K562 (cell line): ENCODE measurements at regions not wholly inside any gene's neighbourhood (a gene's known extent, or its start where the extent isn't known, plus 50 kb on each side); places are given as distances from the start of the nearest gene placed in this dataset.

Source experiments
- E2F8 ChIP-seq: fragments of 450-650 bp; IDR thresholded peaks from 2 replicates; pipeline ENCODE4 v1.7.1; 2018; ENCODE audit warnings: mild to moderate bottlenecking, low read depth; ENCODE audit not compliant: partially characterized antibody
- EP400 ChIP-seq: fragments of 450-650 bp; IDR thresholded peaks from 2 replicates; pipeline ENCODE4 v1.6.1; 2017; ENCODE audit warnings: antibody characterized with exemption, mild to moderate bottlenecking, moderate library complexity
- EZH2 ChIP-seq: IDR thresholded peaks from 2 replicates; pipeline ENCODE4 v1.6.1; 2012; ENCODE audit warnings: low read depth, mild to moderate bottlenecking, inconsistent platforms, low read length, borderline replicate concordance
- MLLT1 ChIP-seq, 2 experiments: fragments of 450-650 bp; IDR thresholded peaks; 2 replicates each; pipeline ENCODE4 v1.6.1; 2016
- PHTF2 ChIP-seq: fragments of 250-450 bp; sonication (Bioruptor Pico); IDR thresholded peaks from 2 replicates; pipeline ENCODE4 v1.5.0; 2021; ENCODE audit warnings: mild to moderate bottlenecking
- TF ChIP-seq, protein P1 (sequence below), 2 experiments: fragments of 450-650 bp in 1 of 2; sonication (generic) in 1 of 2; formaldehyde crosslinking in 1 of 2; IDR thresholded peaks; 2 replicates each; pipeline versions ENCODE4 v1.7.1 to v1.9.0; 2016 to 2022; ENCODE audit warnings: inconsistent platforms in 1 of 2, mild to moderate bottlenecking in 1 of 2, missing genetic modification reagents in 1 of 2

DNA sequence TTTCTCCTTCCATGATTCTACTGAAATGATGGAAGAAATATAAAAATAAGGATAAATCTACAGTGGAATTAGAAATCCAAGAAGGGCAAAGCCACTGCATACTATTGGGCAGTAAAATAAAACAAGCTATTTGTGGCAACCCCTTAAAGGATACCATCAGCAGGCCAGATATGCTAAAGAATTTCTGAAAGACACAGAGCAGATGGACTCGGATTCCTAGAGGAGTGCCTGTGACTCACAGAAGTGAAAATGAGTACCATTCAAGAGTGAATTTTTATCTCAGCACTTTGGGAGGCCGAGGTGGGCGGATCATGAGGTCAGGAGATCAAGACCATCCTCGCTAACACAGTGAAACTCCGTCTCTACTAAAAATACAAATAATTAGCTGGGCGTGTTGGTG is 318.1 kb downstream of the LRIG3 start (continued):
- TF ChIP-seq, protein P1, sequence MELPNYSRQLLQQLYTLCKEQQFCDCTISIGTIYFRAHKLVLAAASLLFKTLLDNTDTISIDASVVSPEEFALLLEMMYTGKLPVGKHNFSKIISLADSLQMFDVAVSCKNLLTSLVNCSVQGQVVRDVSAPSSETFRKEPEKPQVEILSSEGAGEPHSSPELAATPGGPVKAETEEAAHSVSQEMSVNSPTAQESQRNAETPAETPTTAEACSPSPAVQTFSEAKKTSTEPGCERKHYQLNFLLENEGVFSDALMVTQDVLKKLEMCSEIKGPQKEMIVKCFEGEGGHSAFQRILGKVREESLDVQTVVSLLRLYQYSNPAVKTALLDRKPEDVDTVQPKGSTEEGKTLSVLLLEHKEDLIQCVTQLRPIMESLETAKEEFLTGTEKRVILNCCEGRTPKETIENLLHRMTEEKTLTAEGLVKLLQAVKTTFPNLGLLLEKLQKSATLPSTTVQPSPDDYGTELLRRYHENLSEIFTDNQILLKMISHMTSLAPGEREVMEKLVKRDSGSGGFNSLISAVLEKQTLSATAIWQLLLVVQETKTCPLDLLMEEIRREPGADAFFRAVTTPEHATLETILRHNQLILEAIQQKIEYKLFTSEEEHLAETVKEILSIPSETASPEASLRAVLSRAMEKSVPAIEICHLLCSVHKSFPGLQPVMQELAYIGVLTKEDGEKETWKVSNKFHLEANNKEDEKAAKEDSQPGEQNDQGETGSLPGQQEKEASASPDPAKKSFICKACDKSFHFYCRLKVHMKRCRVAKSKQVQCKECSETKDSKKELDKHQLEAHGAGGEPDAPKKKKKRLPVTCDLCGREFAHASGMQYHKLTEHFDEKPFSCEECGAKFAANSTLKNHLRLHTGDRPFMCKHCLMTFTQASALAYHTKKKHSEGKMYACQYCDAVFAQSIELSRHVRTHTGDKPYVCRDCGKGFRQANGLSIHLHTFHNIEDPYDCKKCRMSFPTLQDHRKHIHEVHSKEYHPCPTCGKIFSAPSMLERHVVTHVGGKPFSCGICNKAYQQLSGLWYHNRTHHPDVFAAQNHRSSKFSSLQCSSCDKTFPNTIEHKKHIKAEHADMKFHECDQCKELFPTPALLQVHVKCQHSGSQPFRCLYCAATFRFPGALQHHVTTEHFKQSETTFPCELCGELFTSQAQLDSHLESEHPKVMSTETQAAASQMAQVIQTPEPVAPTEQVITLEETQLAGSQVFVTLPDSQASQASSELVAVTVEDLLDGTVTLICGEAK (IDR thresholded peaks at IDR 0.05) = no peak
- TF ChIP-seq, protein P1 (CRISPR knock-in tag; IDR thresholded peaks at IDR 0.05) = no peak
- no peak for TF ChIP-seq MLLT1 (IDR thresholded peaks at IDR 0.05)
- TF ChIP-seq EP400 = no peak
- no peak for TF ChIP-seq E2F8
- TF ChIP-seq PHTF2 (CRISPR knock-in tag) = no peak
- no peak for TF ChIP-seq EZH2
- TF ChIP-seq, all 486 proteins: peak for 0
